ENCODE measurements at regions not wholly inside any gene's neighbourhood (a gene's known extent, or its start where the extent isn't known, plus 50 kb on each side); places are given as distances from the start of the nearest gene placed in this dataset.

GRCh38 chr12:19763488-19763887 is 324.2 kb downstream of the AEBP2 start:
- H3K4me1 ChIP-seq (ENCODE audit: insufficient read depth, low read length, poor library complexity, severe bottlenecking), result no peaks in the 10 kb centered on the region
- H3K4me2 ChIP-seq (ENCODE audit: low read length), result no peak overlapping the region
- intact Hi-C loops (cut with micrococcal nuclease; ENCODE audit: unreplicated experiment), result no loop called here
- no peaks in the 10 kb centered on the region for H4K20me1 ChIP-seq (ENCODE audit: insufficient read depth, low read length)
- H2AFZ ChIP-seq (ENCODE audit: low read length), result no peak overlapping the region
- H3K79me2 ChIP-seq (ENCODE audit: insufficient read depth, low read depth, low read length), result no peaks in the 10 kb centered on the region
- ChIA-PET POLR2A (no interaction called here), CTCF (ENCODE audit: unreplicated experiment) (no interaction called here)
- TF ChIP-seq CTCF (conservative IDR thresholded peaks at IDR 0.05; ENCODE audit: low read length), result no peak
- no peak for TF ChIP-seq EZH2phosphoT487 (IDR thresholded peaks at IDR 0.05; ENCODE audit: borderline replicate concordance, low read depth, low read length)
- no peak for DNase-seq (ENCODE audit: low spot score)
- BruUV-seq (replicated peaks), result no TSS peak
- no peaks in the 10 kb centered on the region for H3K9me3 ChIP-seq (ENCODE audit: low read length)
- no peak overlapping the region for H3K4me3 ChIP-seq (ENCODE audit: low read depth, low read length, poor library complexity, severe bottlenecking)
- no peaks in the 10 kb centered on the region for H3K9me2 ChIP-seq (ENCODE audit: insufficient read depth, low read length)
- no peak overlapping the region for H3K27ac ChIP-seq (ENCODE audit: low read depth, low read length, poor library complexity, severe bottlenecking)
- H3K36me3 ChIP-seq (ENCODE audit: insufficient read depth, low read length), result no peaks in the 10 kb centered on the region

GRCh38 chr12:19764408-19764807 is 325.1 kb downstream of the AEBP2 start:
- CTCF ChIA-PET (ENCODE audit: unreplicated experiment), result no interaction called here
- no peak for DNase-seq (ENCODE audit: low spot score)

GRCh38 chr12:19771858-19772257 is 332.6 kb downstream of the AEBP2 start:
- no peak overlapping the region for H3K4me2 ChIP-seq (ENCODE audit: low read length)
- BruUV-seq (replicated peaks), result no TSS peak
- H3K36me3 ChIP-seq (ENCODE audit: insufficient read depth, low read length), result no peaks in the 10 kb centered on the region
- no peak for DNase-seq (ENCODE audit: low spot score)
- H2AFZ ChIP-seq (ENCODE audit: low read length), result no peak overlapping the region
- H3K9me2 ChIP-seq (ENCODE audit: insufficient read depth, low read length), result no peaks in the 10 kb centered on the region
- TF ChIP-seq EZH2phosphoT487 (IDR thresholded peaks at IDR 0.05; ENCODE audit: borderline replicate concordance, low read depth, low read length), result no peak
- TF ChIP-seq CTCF (conservative IDR thresholded peaks at IDR 0.05; ENCODE audit: low read length), result no peak
- H3K4me3 ChIP-seq (ENCODE audit: low read depth, low read length, poor library complexity, severe bottlenecking), result no peak overlapping the region
- no peaks in the 10 kb centered on the region for H4K20me1 ChIP-seq (ENCODE audit: insufficient read depth, low read length)
- H3K79me2 ChIP-seq (ENCODE audit: insufficient read depth, low read depth, low read length), result no peaks in the 10 kb centered on the region
- H3K27ac ChIP-seq (ENCODE audit: low read depth, low read length, poor library complexity, severe bottlenecking), result no peak overlapping the region
- intact Hi-C loops (cut with micrococcal nuclease; ENCODE audit: unreplicated experiment), result no loop called here
- ChIA-PET CTCF (ENCODE audit: unreplicated experiment) (no interaction called here), POLR2A (interaction anchor here (0.7 kb wide), 1 partner anchor 770 kb away, joined by 3 read pairs; no protein-coding TSS in a partner anchor)
- H3K4me1 ChIP-seq (ENCODE audit: insufficient read depth, low read length, poor library complexity, severe bottlenecking), result no peaks in the 10 kb centered on the region
- no peaks in the 10 kb centered on the region for H3K9me3 ChIP-seq (ENCODE audit: low read length)

More at GRCh38 chr12:19764408-19764807, 325.1 kb downstream of the AEBP2 start:
- Histone ChIP-seq H3K79me2 (ENCODE audit: insufficient read depth, low read depth, low read length) (no peaks in the 10 kb centered on the region), H2AFZ (ENCODE audit: low read length) (no peak overlapping the region), H3K4me3 (ENCODE audit: low read depth, low read length, poor library complexity, severe bottlenecking) (no peak overlapping the region), H3K9me2 (ENCODE audit: insufficient read depth, low read length) (no peaks in the 10 kb centered on the region), H3K4me1 (ENCODE audit: insufficient read depth, low read length, poor library complexity, severe bottlenecking) (no peaks in the 10 kb centered on the region), H3K36me3 (ENCODE audit: insufficient read depth, low read length) (no peaks in the 10 kb centered on the region), H3K4me2 (ENCODE audit: low read length) (no peak overlapping the region), H4K20me1 (ENCODE audit: insufficient read depth, low read length) (no peaks in the 10 kb centered on the region), H3K27ac (ENCODE audit: low read depth, low read length, poor library complexity, severe bottlenecking) (no peak overlapping the region), H3K9me3 (ENCODE audit: low read length) (no peaks in the 10 kb centered on the region)
- BruUV-seq (replicated peaks), result no TSS peak
- POLR2A ChIA-PET, result no interaction called here
- intact Hi-C loops (cut with micrococcal nuclease; ENCODE audit: unreplicated experiment), result no loop called here
- TF ChIP-seq CTCF (conservative IDR thresholded peaks at IDR 0.05; ENCODE audit: low read length), result no peak
- no peak for TF ChIP-seq EZH2phosphoT487 (IDR thresholded peaks at IDR 0.05; ENCODE audit: borderline replicate concordance, low read depth, low read length)
